ENCODE measurements at regions not wholly inside any gene's neighbourhood (a gene's known extent, or its start where the extent isn't known, plus 50 kb on each side); places are given as distances from the start of the nearest gene placed in this dataset.

- no peak for TF ChIP-seq CTCF (IDR thresholded peaks at IDR 0.05; ENCODE audit: poor library complexity, severe bottlenecking)
- no peak for TF ChIP-seq RAD21 (conservative IDR thresholded peaks at IDR 0.05)
- TF ChIP-seq EZH2 (IDR thresholded peaks at IDR 0.05; ENCODE audit: borderline replicate concordance, insufficient read depth, low read length, poor library complexity, severe bottlenecking): no peak
- no peak for TF ChIP-seq POLR2AphosphoS5 (IDR thresholded peaks at IDR 0.05)
- no peak for TF ChIP-seq REST (IDR thresholded peaks at IDR 0.05; ENCODE audit: borderline replicate concordance)
- TF ChIP-seq EP300 (conservative IDR thresholded peaks at IDR 0.05; ENCODE audit: poor library complexity, severe bottlenecking): no peak
- no peak for TF ChIP-seq MXI1 (conservative IDR thresholded peaks at IDR 0.05; ENCODE audit: poor library complexity, severe bottlenecking)
Observed at GRCh38 chr7:22008683-22009082, 63.0 kb upstream of the CDCA7L start.
